K562 (cell line): ENCODE measurements at regions not wholly inside any gene's neighbourhood (a gene's known extent, or its start where the extent isn't known, plus 50 kb on each side); places are given as distances from the start of the nearest gene placed in this dataset.

Experiments used
- ATAC-seq: fragments of 200-7000 bp; cut with Tn5 transposase; 3 replicates; pipeline ENCODE4 v1.9.1; 2020; ENCODE audit warnings: moderate library complexity
- BruUV-seq: library from RNA; stranded (reverse); fragments of 400-500 nt; replicated peaks from 2 replicates; lab custom pipeline; 2021; lab: Mats Ljungman, UMichigan
- CTCF ChIA-PET: fragments of 300-600 bp; formaldehyde crosslinking; extraction: SDS; loops from one replicate; lab custom pipeline; 2021; ENCODE audit warnings: low intra/inter-chr PET ratio; lab: Yijun Ruan, JAX
- POLR2A ChIA-PET: fragments of 300-600, 350-650 bp; sonication (Branson Sonifier 250); formaldehyde crosslinking; extraction: SDS; loops from one replicate; lab custom pipeline; 2021; ENCODE audit warnings: antibody characterized with exemption, inconsistent platforms; lab: Yijun Ruan, JAX
- DNase-seq, 4 experiments: peaks; one replicate each; pipeline versions ENCODE4 v3.0.0 to v3.0.0-alpha.2; 2011 to 2018; ENCODE audit warnings: low spot score in 3 of 4, mixed read lengths in 3 of 4; ENCODE audit errors: extremely low read depth in 1 of 4
- FAIRE-seq: peaks from 2 replicates; lab custom pipeline; 2011; peaks lifted over from hg19 to GRCh38; lab: Jason Lieb, UNC
- H2AFZ ChIP-seq: 2 replicates; pipeline ENCODE4 v1.6.0; 2011; ENCODE audit warnings: low read depth, low read length, control low read depth, inconsistent platforms
- H3K27ac ChIP-seq: fragments of 200-600 bp; 3 replicates; pipeline ENCODE4 v1.8.0; 2011; ENCODE audit warnings: low read depth, mild to moderate bottlenecking, control low read depth, inconsistent platforms, low read length, moderate library complexity, mixed read lengths; ENCODE audit errors: extremely low read depth
- H3K27me3 ChIP-seq, 2 experiments: fragments of 300-600 bp in 1 of 2; 2 replicates in 1 of 2; 3 replicates in 1 of 2; pipeline versions ENCODE4 v1.6.0 to v1.8.0; 2011; ENCODE audit warnings: inconsistent platforms in 2 of 2, low read length in 2 of 2, mild to moderate bottlenecking in 1 of 2, mixed read lengths in 1 of 2, moderate library complexity in 1 of 2; ENCODE audit not compliant: control insufficient read depth in 2 of 2, insufficient read depth in 2 of 2
- H3K36me3 ChIP-seq: fragments of 300-600 bp; 3 replicates; pipeline ENCODE4 v1.8.0; 2011; ENCODE audit warnings: mild to moderate bottlenecking, low read length, inconsistent platforms; ENCODE audit not compliant: control insufficient read depth, insufficient read depth
- H3K4me1 ChIP-seq, 2 experiments: fragments of 200-600 bp in 1 of 2; replicated peaks in 1 of 2; 2 replicates in 1 of 2; 3 replicates in 1 of 2; pipeline versions ENCODE4 v1.5.1 to v1.8.0; 2011; ENCODE audit warnings: inconsistent platforms in 2 of 2, low read length in 2 of 2, mild to moderate bottlenecking in 1 of 2, mixed read lengths in 1 of 2, moderate library complexity in 1 of 2; ENCODE audit not compliant: control insufficient read depth in 2 of 2, insufficient read depth in 2 of 2
- H3K4me2 ChIP-seq: 2 replicates; pipeline ENCODE4 v1.6.1; 2011; ENCODE audit warnings: low read length, control low read depth, inconsistent platforms, mixed read lengths; ENCODE audit not compliant: insufficient read depth
- H3K4me3 ChIP-seq: fragments of 200-600 bp; sonication (generic), shearing (Covaris generic); 2 replicates; pipeline ENCODE4 v1.5.1; 2016; ENCODE audit warnings: control low read depth, inconsistent platforms
- H3K79me2 ChIP-seq: fragments of 200-600 bp; 3 replicates; pipeline ENCODE4 v1.8.0; 2011; ENCODE audit warnings: low read length, inconsistent platforms; ENCODE audit not compliant: control insufficient read depth, insufficient read depth
- H3K9ac ChIP-seq, 2 experiments: 2 replicates each; pipeline versions ENCODE4 v1.6.0 to v1.6.1; 2011; ENCODE audit warnings: low read depth in 2 of 2, low read length in 2 of 2, control low read depth in 1 of 2, inconsistent platforms in 1 of 2, mild to moderate bottlenecking in 1 of 2, mixed read lengths in 1 of 2; ENCODE audit not compliant: insufficient read depth in 1 of 2
- H3K9me1 ChIP-seq: one replicate; pipeline ENCODE4 v1.6.0; 2011; ENCODE audit warnings: inconsistent platforms, mild to moderate bottlenecking, low read length, moderate library complexity; ENCODE audit not compliant: control insufficient read depth, insufficient read depth
- H3K9me3 ChIP-seq: replicated peaks from 2 replicates; pipeline ENCODE4 v1.5.1; 2011; ENCODE audit warnings: low read depth, low read length, inconsistent platforms; ENCODE audit not compliant: control insufficient read depth, insufficient read depth
- H4K20me1 ChIP-seq: replicated peaks from 2 replicates; pipeline ENCODE4 v1.6.1; 2011; ENCODE audit warnings: low read length, inconsistent platforms, mixed read lengths; ENCODE audit not compliant: control insufficient read depth, insufficient read depth
- E2F8 ChIP-seq: fragments of 450-650 bp; IDR thresholded peaks from 2 replicates; pipeline ENCODE4 v1.7.1; 2018; ENCODE audit warnings: mild to moderate bottlenecking, low read depth; ENCODE audit not compliant: partially characterized antibody
- GTF2F1 ChIP-seq: IDR thresholded peaks from 2 replicates; pipeline ENCODE4 v1.6.1; 2011; ENCODE audit warnings: low read depth, low read length, improper control_type of control experiment
- HNRNPLL ChIP-seq: fragments of 200-400 bp; formaldehyde crosslinking; IDR thresholded peaks from 2 replicates; pipeline ENCODE4 v1.6.1; 2017; ENCODE audit warnings: low read length, low read depth, mild to moderate bottlenecking; ENCODE audit not compliant: poor library complexity, severe bottlenecking
- SMC3 ChIP-seq: conservative IDR thresholded peaks from 2 replicates; pipeline ENCODE4 v1.6.1; 2011; ENCODE audit warnings: low read depth, low read length, improper control_type of control experiment; ENCODE audit not compliant: insufficient read depth
- TAF15 ChIP-seq: fragments of 200-400 bp; formaldehyde crosslinking; IDR thresholded peaks from 2 replicates; pipeline ENCODE4 v1.6.1; 2017; ENCODE audit warnings: mild to moderate bottlenecking, low read depth, low read length, moderate library complexity
- TRIM24 ChIP-seq, 2 experiments: fragments of 450-650 bp; IDR thresholded peaks; 2 replicates each; pipeline ENCODE4 v1.6.1; 2016
- ZBTB34 ChIP-seq: fragments of 250-450 bp; sonication (Bioruptor Pico); IDR thresholded peaks from 2 replicates; pipeline ENCODE4 v1.8.0; 2021; ENCODE audit warnings: mild to moderate bottlenecking, moderate library complexity
- ZNF449 ChIP-seq: fragments of 250-450 bp; sonication (Bioruptor Pico); IDR thresholded peaks from 2 replicates; pipeline ENCODE4 v1.8.0; 2022; ENCODE audit warnings: moderate library complexity, mild to moderate bottlenecking, inconsistent platforms
- ZNF696 ChIP-seq: fragments of 250-450 bp; sonication (Bioruptor Pico); conservative IDR thresholded peaks from 2 replicates; pipeline ENCODE4 v1.4.0; 2020; ENCODE audit warnings: mild to moderate bottlenecking, moderate library complexity
- WGBS: fragments of 100-300 bp; shearing (Covaris generic); methylation state at CpG from one replicate; pipeline ENCODE4 v1.1.6; 2016; ENCODE audit warnings: low coverage, mixed read lengths; ENCODE audit not compliant: insufficient coverage; ENCODE audit errors: missing lambda C conversion rate; 5-methylcytosine and 5-hydroxymethylcytosine counted together
- in situ Hi-C: fragments of 300-500 bp; cut with MboI; formaldehyde crosslinking; loops from 4 replicates; pipeline ENCODE4 v1.15.0; 2018; ENCODE audit warnings: inconsistent platforms, mixed read lengths
- intact Hi-C: fragments of 100-400 bp; cut with micrococcal nuclease; formaldehyde crosslinking; loops from 2 replicates; pipeline ENCODE4 v1.14.2; 2022
- TF ChIP-seq, protein P1 (sequence below): conservative IDR thresholded peaks from 2 replicates; pipeline ENCODE4 v1.6.1; 2011; ENCODE audit warnings: low read depth, mild to moderate bottlenecking, low read length; ENCODE audit not compliant: control insufficient read depth
- TF ChIP-seq, protein P2 (sequence below): fragments of 250-450 bp; sonication (Bioruptor Pico); IDR thresholded peaks from 2 replicates; pipeline ENCODE4 v1.5.0; 2020; ENCODE audit warnings: mild to moderate bottlenecking

GRCh38 chr20:10922506-10922905 lies 248.7 kb upstream of the JAG1 start:
- Histone ChIP-seq H3K9me1 (no peaks in the 10 kb centered on the region), H3K36me3 (no peaks in the 10 kb centered on the region), H3K4me3 (no peak overlapping the region), H3K9ac (no peak overlapping the region), H3K4me2 (no peak overlapping the region), H3K79me2 (no peaks in the 10 kb centered on the region), H3K27me3 (no peaks in the 10 kb centered on the region), H4K20me1 (no peaks in the 10 kb centered on the region), H3K4me1 (no peaks in the 10 kb centered on the region), H2AFZ (no peak overlapping the region), H3K27ac (no peak overlapping the region), H3K9me3 (no peaks in the 10 kb centered on the region)
- CTCF ChIA-PET, result no interaction called here
- intact Hi-C loops, result no loop called here
- 0% methylated on average over 1 of the region's 1 CpG for WGBS
- no peak for FAIRE-seq
- in situ Hi-C loops, result no loop called here
- no peak for DNase-seq
- BruUV-seq, result no TSS peak
- TF ChIP-seq SMC3 (no peak), ZBTB34 (CRISPR knock-in tag) (no peak), ZNF449 (CRISPR knock-in tag) (no peak), TRIM24 (IDR thresholded peaks at IDR 0.05) (no peak), HNRNPLL (no peak), GTF2F1 (no peak), ZNF696 (CRISPR knock-in tag) (no peak), E2F8 (no peak), TAF15 (no peak)
- TF ChIP-seq, protein P1, sequence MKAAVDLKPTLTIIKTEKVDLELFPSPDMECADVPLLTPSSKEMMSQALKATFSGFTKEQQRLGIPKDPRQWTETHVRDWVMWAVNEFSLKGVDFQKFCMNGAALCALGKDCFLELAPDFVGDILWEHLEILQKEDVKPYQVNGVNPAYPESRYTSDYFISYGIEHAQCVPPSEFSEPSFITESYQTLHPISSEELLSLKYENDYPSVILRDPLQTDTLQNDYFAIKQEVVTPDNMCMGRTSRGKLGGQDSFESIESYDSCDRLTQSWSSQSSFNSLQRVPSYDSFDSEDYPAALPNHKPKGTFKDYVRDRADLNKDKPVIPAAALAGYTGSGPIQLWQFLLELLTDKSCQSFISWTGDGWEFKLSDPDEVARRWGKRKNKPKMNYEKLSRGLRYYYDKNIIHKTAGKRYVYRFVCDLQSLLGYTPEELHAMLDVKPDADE, result no peak
- TF ChIP-seq, protein P2, sequence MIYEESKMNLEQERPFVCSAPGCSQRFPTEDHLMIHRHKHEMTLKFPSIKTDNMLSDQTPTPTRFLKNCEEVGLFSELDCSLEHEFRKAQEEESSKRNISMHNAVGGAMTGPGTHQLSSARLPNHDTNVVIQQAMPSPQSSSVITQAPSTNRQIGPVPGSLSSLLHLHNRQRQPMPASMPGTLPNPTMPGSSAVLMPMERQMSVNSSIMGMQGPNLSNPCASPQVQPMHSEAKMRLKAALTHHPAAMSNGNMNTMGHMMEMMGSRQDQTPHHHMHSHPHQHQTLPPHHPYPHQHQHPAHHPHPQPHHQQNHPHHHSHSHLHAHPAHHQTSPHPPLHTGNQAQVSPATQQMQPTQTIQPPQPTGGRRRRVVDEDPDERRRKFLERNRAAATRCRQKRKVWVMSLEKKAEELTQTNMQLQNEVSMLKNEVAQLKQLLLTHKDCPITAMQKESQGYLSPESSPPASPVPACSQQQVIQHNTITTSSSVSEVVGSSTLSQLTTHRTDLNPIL (CRISPR knock-in tag), result no peak
- POLR2A ChIA-PET, result no interaction called here
- no peak for ATAC-seq
